ENCODE measurements at regions not wholly inside any gene's neighbourhood (a gene's known extent, or its start where the extent isn't known, plus 50 kb on each side); places are given as distances from the start of the nearest gene placed in this dataset.

DNA sequence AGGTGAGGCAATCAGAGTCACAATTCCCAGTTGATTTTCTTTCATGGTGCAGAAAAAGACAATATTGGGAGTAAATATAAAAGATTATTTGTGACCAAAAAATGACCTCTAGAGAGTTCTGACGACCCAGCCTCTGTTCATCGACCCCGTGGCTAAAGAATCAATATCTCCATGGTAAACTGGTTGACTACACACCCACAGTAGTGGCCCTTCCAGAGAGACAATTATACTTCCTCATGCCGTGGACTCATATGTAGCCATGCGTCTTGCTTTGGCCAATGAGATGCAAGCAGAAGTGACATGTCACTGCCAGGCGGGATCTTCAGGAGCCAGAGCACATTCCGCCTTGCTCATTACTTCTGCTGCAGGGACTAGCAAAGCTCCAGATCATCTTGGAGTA is 163.3 kb upstream of the RAD23B start:
- Histone ChIP-seq H3K4me1 (ENCODE audit: control insufficient read depth in 5 of 5, insufficient read depth in 5 of 5, low read length in 5 of 5) (peaks cover 0 to 5% (median 0%) of the 10 kb centered on the region in 5 donors), H3K36me3 (ENCODE audit: control insufficient read depth in 4 of 4, insufficient read depth in 4 of 4, low read length in 4 of 4) (no peaks in the 10 kb centered on the region), H3K9me3 (ENCODE audit: control insufficient read depth in 4 of 4, insufficient read depth in 3 of 4, low read length in 3 of 4) (peaks cover 0 to 4% (median 0%) of the 10 kb centered on the region in 4 donors), H3K9ac (ENCODE audit: insufficient read depth in 1 of 2, low read length in 2 of 2) (no peak overlapping the region), H3K27ac (ENCODE audit: low read depth in 1 of 2, low read length in 1 of 2) (no peak overlapping the region), H3K4me3 (no peak overlapping the region), H3K27me3 (ENCODE audit: control insufficient read depth in 3 of 3, insufficient read depth in 3 of 3, low read length in 2 of 3) (no peaks in the 10 kb centered on the region)
- no peak for ATAC-seq (ENCODE audit: insufficient read depth, low FRiP score)
- WGBS, 2 donors = 91 to 93% methylated on average over 7 of the region's 7 CpGs
- DNase-seq = no peak
- TF ChIP-seq, protein P1, sequence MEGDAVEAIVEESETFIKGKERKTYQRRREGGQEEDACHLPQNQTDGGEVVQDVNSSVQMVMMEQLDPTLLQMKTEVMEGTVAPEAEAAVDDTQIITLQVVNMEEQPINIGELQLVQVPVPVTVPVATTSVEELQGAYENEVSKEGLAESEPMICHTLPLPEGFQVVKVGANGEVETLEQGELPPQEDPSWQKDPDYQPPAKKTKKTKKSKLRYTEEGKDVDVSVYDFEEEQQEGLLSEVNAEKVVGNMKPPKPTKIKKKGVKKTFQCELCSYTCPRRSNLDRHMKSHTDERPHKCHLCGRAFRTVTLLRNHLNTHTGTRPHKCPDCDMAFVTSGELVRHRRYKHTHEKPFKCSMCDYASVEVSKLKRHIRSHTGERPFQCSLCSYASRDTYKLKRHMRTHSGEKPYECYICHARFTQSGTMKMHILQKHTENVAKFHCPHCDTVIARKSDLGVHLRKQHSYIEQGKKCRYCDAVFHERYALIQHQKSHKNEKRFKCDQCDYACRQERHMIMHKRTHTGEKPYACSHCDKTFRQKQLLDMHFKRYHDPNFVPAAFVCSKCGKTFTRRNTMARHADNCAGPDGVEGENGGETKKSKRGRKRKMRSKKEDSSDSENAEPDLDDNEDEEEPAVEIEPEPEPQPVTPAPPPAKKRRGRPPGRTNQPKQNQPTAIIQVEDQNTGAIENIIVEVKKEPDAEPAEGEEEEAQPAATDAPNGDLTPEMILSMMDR (IDR thresholded peaks at IDR 0.05; ENCODE audit: control extremely low read depth, extremely low read depth) = no peak

DNA sequence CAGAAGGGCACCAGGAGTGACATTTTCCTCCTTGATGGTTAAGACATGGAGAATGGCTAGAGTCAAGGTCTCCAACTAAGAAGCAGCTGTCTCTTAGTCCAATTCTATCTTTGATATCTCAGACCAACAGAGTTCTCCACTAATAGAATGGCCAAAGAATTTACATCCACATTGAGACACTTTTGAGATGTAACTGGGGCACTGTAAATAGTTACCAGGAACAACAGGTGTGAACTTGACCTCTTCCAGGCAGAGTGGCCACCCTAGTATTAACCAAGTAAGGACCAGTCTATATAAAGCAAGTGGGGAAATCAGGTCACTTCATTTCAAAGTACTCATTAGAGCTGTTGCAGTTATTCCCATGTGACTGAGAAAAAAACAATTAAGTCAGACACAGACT is 159.7 kb upstream of the RAD23B start:
- Histone ChIP-seq H3K9ac (ENCODE audit: insufficient read depth in 1 of 2, low read length in 2 of 2) (no peak overlapping the region), H3K27me3 (ENCODE audit: control insufficient read depth in 3 of 3, insufficient read depth in 3 of 3, low read length in 2 of 3) (no peaks in the 10 kb centered on the region), H3K9me3 (ENCODE audit: control insufficient read depth in 4 of 4, insufficient read depth in 3 of 4, low read length in 3 of 4) (peaks cover 0 to 2% (median 0%) of the 10 kb centered on the region in 4 donors), H3K4me1 (ENCODE audit: control insufficient read depth in 5 of 5, insufficient read depth in 5 of 5, low read length in 5 of 5) (peaks cover 0 to 5% (median 0%) of the 10 kb centered on the region in 5 donors), H3K4me3 (no peak overlapping the region), H3K27ac (ENCODE audit: low read depth in 1 of 2, low read length in 1 of 2) (no peak overlapping the region), H3K36me3 (ENCODE audit: control insufficient read depth in 4 of 4, insufficient read depth in 4 of 4, low read length in 4 of 4) (no peaks in the 10 kb centered on the region)
- no peak for DNase-seq
- ATAC-seq (ENCODE audit: insufficient read depth, low FRiP score) = no peak
- TF ChIP-seq, protein P1 (IDR thresholded peaks at IDR 0.05; ENCODE audit: control extremely low read depth, extremely low read depth) = no peak

DNA sequence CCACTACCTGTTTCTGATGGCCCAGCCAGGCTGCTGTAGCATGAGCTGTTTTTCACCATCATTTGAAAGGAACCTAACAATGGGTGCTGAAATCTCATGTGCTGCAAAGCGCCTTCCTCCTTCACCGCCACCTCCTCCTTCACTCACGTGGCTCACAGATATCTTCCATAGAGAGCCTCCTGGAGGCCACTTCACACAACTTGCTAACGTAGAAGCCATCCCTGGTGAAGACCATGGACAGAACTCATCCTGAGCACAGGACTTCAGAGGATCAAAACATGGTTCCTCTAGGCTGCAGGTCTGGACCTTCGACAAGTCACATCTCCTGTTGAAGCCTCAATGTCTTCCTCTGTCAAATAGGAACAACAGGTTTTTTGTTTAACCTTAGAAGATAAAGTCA is 155.5 kb upstream of the RAD23B start:
- 78 to 88% methylated on average over 5 of the region's 5 CpGs for WGBS, 2 donors
- DNase-seq (no peak), ATAC-seq (ENCODE audit: insufficient read depth, low FRiP score) (no peak)

More for the DNA sequence above, 155.5 kb upstream of the RAD23B start:
- H3K27ac ChIP-seq (ENCODE audit: low read depth in 1 of 2, low read length in 1 of 2) = no peak overlapping the region
- H3K9ac ChIP-seq (ENCODE audit: insufficient read depth in 1 of 2, low read length in 2 of 2) = no peak overlapping the region
- H3K36me3 ChIP-seq (ENCODE audit: control insufficient read depth in 4 of 4, insufficient read depth in 4 of 4, low read length in 4 of 4) = no peaks in the 10 kb centered on the region
- no peaks in the 10 kb centered on the region for H3K9me3 ChIP-seq (ENCODE audit: control insufficient read depth in 4 of 4, insufficient read depth in 3 of 4, low read length in 3 of 4)
- H3K27me3 ChIP-seq (ENCODE audit: control insufficient read depth in 3 of 3, insufficient read depth in 3 of 3, low read length in 2 of 3) = no peaks in the 10 kb centered on the region
- no peaks in the 10 kb centered on the region for H3K4me1 ChIP-seq (ENCODE audit: control insufficient read depth in 5 of 5, insufficient read depth in 5 of 5, low read length in 5 of 5)
- no peak overlapping the region for H3K4me3 ChIP-seq
- TF ChIP-seq, protein P1 (IDR thresholded peaks at IDR 0.05; ENCODE audit: control extremely low read depth, extremely low read depth) = no peak

Data from lung (tissue), 11 donors.